GM12878 (cell line): ENCODE measurements at regions not wholly inside any gene's neighbourhood (a gene's known extent, or its start where the extent isn't known, plus 50 kb on each side); places are given as distances from the start of the nearest gene placed in this dataset.

Source experiments
- ATAC-seq: fragments of 200-7000 bp; cut with Tn5 transposase; 3 replicates; pipeline ENCODE4 v1.9.1; 2020; ENCODE audit warnings: mild to moderate bottlenecking, moderate library complexity
- BruUV-seq: library from RNA; stranded (reverse); fragments of 400-500 nt; replicated peaks from 2 replicates; lab custom pipeline; 2021; lab: Mats Ljungman, UMichigan
- CTCF ChIA-PET: fragments of 300-600 bp; sonication (Branson Sonifier 250); formaldehyde crosslinking; extraction: SDS; loops from one replicate; lab custom pipeline; 2021; ENCODE audit warnings: inconsistent platforms; lab: Yijun Ruan, JAX
- POLR2A ChIA-PET: fragments of 350-600 bp; formaldehyde crosslinking; extraction: SDS; loops from one replicate; lab custom pipeline; 2021; ENCODE audit warnings: inconsistent platforms; lab: Charles Lee
- RAD21 ChIA-PET: fragments of 300-600 bp; sonication (Branson Sonifier 250); formaldehyde crosslinking; loops from one replicate; lab custom pipeline; 2023; ENCODE audit warnings: antibody characterized with exemption; ENCODE audit not compliant: unreplicated experiment; lab: Charles Lee
- SMC1A ChIA-PET: fragments of 300-600 bp; sonication (Branson Sonifier 250); formaldehyde crosslinking; loops from one replicate; lab custom pipeline; 2023; ENCODE audit not compliant: unreplicated experiment, uncharacterized antibody; lab: Charles Lee
- DNase-seq: peaks from one replicate; pipeline ENCODE4 v3.0.0-alpha.2; 2011; ENCODE audit warnings: low read depth, low spot score
- FAIRE-seq: peaks from 3 replicates; lab custom pipeline; 2011; peaks lifted over from hg19 to GRCh38; lab: Jason Lieb, UNC
- H2AFZ ChIP-seq: 2 replicates; pipeline ENCODE4 v1.6.0; 2011; ENCODE audit warnings: low read depth, low read length, control low read depth; ENCODE audit not compliant: control insufficient read depth
- H3K27ac ChIP-seq: 2 replicates; pipeline ENCODE4 v1.5.1; 2011; ENCODE audit warnings: control low read depth; ENCODE audit not compliant: control insufficient read depth, insufficient read depth
- H3K27me3 ChIP-seq, 2 experiments: replicated peaks in 1 of 2; 2 replicates each; pipeline versions ENCODE4 v1.6.0 to v1.6.1; 2011; ENCODE audit warnings: low read length in 1 of 2; ENCODE audit not compliant: control insufficient read depth in 2 of 2, insufficient read depth in 2 of 2
- H3K36me3 ChIP-seq, 2 experiments: 2 replicates each; pipeline ENCODE4 v1.5.1; 2011; ENCODE audit warnings: low read length in 1 of 2; ENCODE audit not compliant: control insufficient read depth in 2 of 2, insufficient read depth in 2 of 2
- H3K4me1 ChIP-seq: 2 replicates; pipeline ENCODE4 v1.6.1; 2011; ENCODE audit warnings: mild to moderate bottlenecking, low read length, moderate library complexity, mixed read lengths; ENCODE audit not compliant: control insufficient read depth, insufficient read depth
- H3K4me2 ChIP-seq: 2 replicates; pipeline ENCODE4 v1.6.0; 2011; ENCODE audit warnings: control low read depth; ENCODE audit not compliant: control insufficient read depth, insufficient read depth
- H3K4me3 ChIP-seq: fragments of 200-600 bp; sonication (generic); 2 replicates; pipeline ENCODE4 v1.5.1; 2016
- H3K79me2 ChIP-seq: 2 replicates; pipeline ENCODE4 v1.6.0; 2011; ENCODE audit warnings: low read length; ENCODE audit not compliant: control insufficient read depth, insufficient read depth
- H3K9ac ChIP-seq: 2 replicates; pipeline ENCODE4 v1.8.0; 2011; ENCODE audit warnings: low read length, control low read depth, mixed read lengths; ENCODE audit not compliant: control insufficient read depth, insufficient read depth
- H3K9me3 ChIP-seq: replicated peaks from 3 replicates; pipeline ENCODE4 v1.5.1; 2011; ENCODE audit warnings: mild to moderate bottlenecking, low read length; ENCODE audit not compliant: control insufficient read depth, insufficient read depth
- H4K20me1 ChIP-seq: 2 replicates; pipeline ENCODE4 v1.6.0; 2011; ENCODE audit not compliant: control insufficient read depth, insufficient read depth
- CBFB ChIP-seq: IDR thresholded peaks from 2 replicates; pipeline ENCODE4 v1.6.1; 2016; ENCODE audit warnings: antibody characterized with exemption, low read depth
- EGR1 ChIP-seq, 2 experiments: IDR thresholded peaks; 1 replicate in 1 of 2; 2 replicates in 1 of 2; pipeline ENCODE4 v1.6.1; 2011 to 2012; ENCODE audit warnings: low read depth in 2 of 2, low read length in 2 of 2, borderline replicate concordance in 1 of 2, mild to moderate bottlenecking in 1 of 2, moderate library complexity in 1 of 2
- NR2C1 ChIP-seq: fragments of 450-650 bp; IDR thresholded peaks from 2 replicates; pipeline ENCODE4 v1.6.1; 2017; ENCODE audit warnings: antibody characterized with exemption, mild to moderate bottlenecking, moderate library complexity
- POLR2A ChIP-seq: IDR thresholded peaks from 2 replicates; pipeline ENCODE4 v1.6.1; 2011; ENCODE audit warnings: low read depth, mild to moderate bottlenecking, low read length
- RAD21 ChIP-seq: IDR thresholded peaks from 2 replicates; pipeline ENCODE4 v1.6.1; 2011; ENCODE audit warnings: mild to moderate bottlenecking, low read depth, low read length, moderate library complexity; ENCODE audit not compliant: insufficient read depth
- RCOR1 ChIP-seq: conservative IDR thresholded peaks from 2 replicates; pipeline ENCODE4 v1.6.1; 2012; ENCODE audit warnings: low read depth, low read length, improper control_type of control experiment
- SMARCA5 ChIP-seq: fragments of 450-650 bp; IDR thresholded peaks from 2 replicates; pipeline ENCODE4 v1.6.1; 2017; ENCODE audit warnings: mild to moderate bottlenecking
- SMC3 ChIP-seq: IDR thresholded peaks from 2 replicates; pipeline ENCODE4 v1.6.1; 2011; ENCODE audit warnings: low read length, improper control_type of control experiment, borderline replicate concordance
- TAF1 ChIP-seq: IDR thresholded peaks from 2 replicates; pipeline ENCODE4 v1.6.1; 2011; ENCODE audit warnings: mild to moderate bottlenecking, low read depth, low read length, borderline replicate concordance
- ZBTB4 ChIP-seq: fragments of 450-650 bp; formaldehyde crosslinking; IDR thresholded peaks from 2 replicates; pipeline ENCODE4 v1.4.0; 2022; ENCODE audit warnings: mild to moderate bottlenecking, moderate library complexity
- WGBS: methylation state at CpG from one replicate; pipeline ENCODE4 v1.1.6; 2016; ENCODE audit warnings: low lambda C conversion rate; ENCODE audit not compliant: insufficient replicate concordance, insufficient coverage; ENCODE audit errors: missing lambda C conversion rate; 5-methylcytosine and 5-hydroxymethylcytosine counted together
- in situ Hi-C: fragments of 300-500 bp; cut with MboI; formaldehyde crosslinking; loops from 9 replicates; pipeline ENCODE4 v1.14.3; 2018; ENCODE audit warnings: mixed read lengths
- intact Hi-C: fragments of 100-400 bp; cut with micrococcal nuclease; formaldehyde crosslinking; loops from one replicate; pipeline ENCODE4 v1.14.2; 2022; ENCODE audit not compliant: unreplicated experiment
- TF ChIP-seq, protein P1 (sequence below): IDR thresholded peaks from 2 replicates; pipeline ENCODE4 v1.6.1; 2012; ENCODE audit warnings: low read depth, low read length, improper control_type of control experiment
- TF ChIP-seq, protein P2 (sequence below): IDR thresholded peaks from 2 replicates; pipeline ENCODE4 v1.6.1; 2012; ENCODE audit warnings: mild to moderate bottlenecking, low read depth, low read length
- TF ChIP-seq, protein P3 (sequence below): fragments of 450-650 bp; IDR thresholded peaks from 2 replicates; pipeline ENCODE4 v1.6.1; 2017; ENCODE audit warnings: antibody characterized with exemption, mild to moderate bottlenecking, moderate library complexity
- TF ChIP-seq, protein P4 (sequence below): IDR thresholded peaks from 2 replicates; pipeline ENCODE4 v1.6.1; 2011; ENCODE audit warnings: low read depth, mild to moderate bottlenecking, low read length, moderate library complexity, borderline replicate concordance; ENCODE audit errors: extremely low read depth

GRCh38 chr10:64358907-64359306 is 837.7 kb downstream of the REEP3 start:
- Histone ChIP-seq H3K9me3 (no peaks in the 10 kb centered on the region), H3K9ac (no peak overlapping the region), H3K4me1 (no peaks in the 10 kb centered on the region), H3K27me3 (no peaks in the 10 kb centered on the region), H3K4me3 (no peak overlapping the region), H3K79me2 (no peaks in the 10 kb centered on the region), H4K20me1 (no peaks in the 10 kb centered on the region), H3K27ac (no peak overlapping the region), H3K36me3 (no peaks in the 10 kb centered on the region), H2AFZ (no peak overlapping the region), H3K4me2 (no peak overlapping the region)
- intact Hi-C loops = no loop called here
- ChIA-PET CTCF (interaction anchor here (0.9 to 1.0 kb wide), 3 partner anchors 15 to 69 kb away, joined by 3 read pairs; no protein-coding TSS in a partner anchor), POLR2A (no interaction called here), SMC1A (interaction anchor here (0.7 to 1.7 kb wide), 3 partner anchors 14 to 211 kb away, joined by 3 read pairs; no protein-coding TSS in a partner anchor), RAD21 (no interaction called here)
- no peak for DNase-seq
- FAIRE-seq = no peak
- BruUV-seq = no TSS peak
- WGBS = 28% methylated on average over 4 of the region's 4 CpGs
- in situ Hi-C loops = no loop called here
- ATAC-seq = no peak
- TF ChIP-seq, protein P1, sequence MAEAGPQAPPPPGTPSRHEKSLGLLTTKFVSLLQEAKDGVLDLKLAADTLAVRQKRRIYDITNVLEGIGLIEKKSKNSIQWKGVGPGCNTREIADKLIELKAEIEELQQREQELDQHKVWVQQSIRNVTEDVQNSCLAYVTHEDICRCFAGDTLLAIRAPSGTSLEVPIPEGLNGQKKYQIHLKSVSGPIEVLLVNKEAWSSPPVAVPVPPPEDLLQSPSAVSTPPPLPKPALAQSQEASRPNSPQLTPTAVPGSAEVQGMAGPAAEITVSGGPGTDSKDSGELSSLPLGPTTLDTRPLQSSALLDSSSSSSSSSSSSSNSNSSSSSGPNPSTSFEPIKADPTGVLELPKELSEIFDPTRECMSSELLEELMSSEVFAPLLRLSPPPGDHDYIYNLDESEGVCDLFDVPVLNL = no peak
- TF ChIP-seq SMARCA5 (no peak), POLR2A (no peak), ZBTB4 (CRISPR knock-in tag) (no peak), CBFB (no peak), EGR1 (IDR thresholded peaks at IDR 0.05; ENCODE audit: borderline replicate concordance in 1 of 2, low read depth in 2 of 2, low read length in 2 of 2) (no peak), NR2C1 (no peak), SMC3 (no peak), RAD21 (no peak), TAF1 (no peak), RCOR1 (no peak)
- TF ChIP-seq, protein P2, sequence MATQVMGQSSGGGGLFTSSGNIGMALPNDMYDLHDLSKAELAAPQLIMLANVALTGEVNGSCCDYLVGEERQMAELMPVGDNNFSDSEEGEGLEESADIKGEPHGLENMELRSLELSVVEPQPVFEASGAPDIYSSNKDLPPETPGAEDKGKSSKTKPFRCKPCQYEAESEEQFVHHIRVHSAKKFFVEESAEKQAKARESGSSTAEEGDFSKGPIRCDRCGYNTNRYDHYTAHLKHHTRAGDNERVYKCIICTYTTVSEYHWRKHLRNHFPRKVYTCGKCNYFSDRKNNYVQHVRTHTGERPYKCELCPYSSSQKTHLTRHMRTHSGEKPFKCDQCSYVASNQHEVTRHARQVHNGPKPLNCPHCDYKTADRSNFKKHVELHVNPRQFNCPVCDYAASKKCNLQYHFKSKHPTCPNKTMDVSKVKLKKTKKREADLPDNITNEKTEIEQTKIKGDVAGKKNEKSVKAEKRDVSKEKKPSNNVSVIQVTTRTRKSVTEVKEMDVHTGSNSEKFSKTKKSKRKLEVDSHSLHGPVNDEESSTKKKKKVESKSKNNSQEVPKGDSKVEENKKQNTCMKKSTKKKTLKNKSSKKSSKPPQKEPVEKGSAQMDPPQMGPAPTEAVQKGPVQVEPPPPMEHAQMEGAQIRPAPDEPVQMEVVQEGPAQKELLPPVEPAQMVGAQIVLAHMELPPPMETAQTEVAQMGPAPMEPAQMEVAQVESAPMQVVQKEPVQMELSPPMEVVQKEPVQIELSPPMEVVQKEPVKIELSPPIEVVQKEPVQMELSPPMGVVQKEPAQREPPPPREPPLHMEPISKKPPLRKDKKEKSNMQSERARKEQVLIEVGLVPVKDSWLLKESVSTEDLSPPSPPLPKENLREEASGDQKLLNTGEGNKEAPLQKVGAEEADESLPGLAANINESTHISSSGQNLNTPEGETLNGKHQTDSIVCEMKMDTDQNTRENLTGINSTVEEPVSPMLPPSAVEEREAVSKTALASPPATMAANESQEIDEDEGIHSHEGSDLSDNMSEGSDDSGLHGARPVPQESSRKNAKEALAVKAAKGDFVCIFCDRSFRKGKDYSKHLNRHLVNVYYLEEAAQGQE = no peak
- TF ChIP-seq, protein P3, sequence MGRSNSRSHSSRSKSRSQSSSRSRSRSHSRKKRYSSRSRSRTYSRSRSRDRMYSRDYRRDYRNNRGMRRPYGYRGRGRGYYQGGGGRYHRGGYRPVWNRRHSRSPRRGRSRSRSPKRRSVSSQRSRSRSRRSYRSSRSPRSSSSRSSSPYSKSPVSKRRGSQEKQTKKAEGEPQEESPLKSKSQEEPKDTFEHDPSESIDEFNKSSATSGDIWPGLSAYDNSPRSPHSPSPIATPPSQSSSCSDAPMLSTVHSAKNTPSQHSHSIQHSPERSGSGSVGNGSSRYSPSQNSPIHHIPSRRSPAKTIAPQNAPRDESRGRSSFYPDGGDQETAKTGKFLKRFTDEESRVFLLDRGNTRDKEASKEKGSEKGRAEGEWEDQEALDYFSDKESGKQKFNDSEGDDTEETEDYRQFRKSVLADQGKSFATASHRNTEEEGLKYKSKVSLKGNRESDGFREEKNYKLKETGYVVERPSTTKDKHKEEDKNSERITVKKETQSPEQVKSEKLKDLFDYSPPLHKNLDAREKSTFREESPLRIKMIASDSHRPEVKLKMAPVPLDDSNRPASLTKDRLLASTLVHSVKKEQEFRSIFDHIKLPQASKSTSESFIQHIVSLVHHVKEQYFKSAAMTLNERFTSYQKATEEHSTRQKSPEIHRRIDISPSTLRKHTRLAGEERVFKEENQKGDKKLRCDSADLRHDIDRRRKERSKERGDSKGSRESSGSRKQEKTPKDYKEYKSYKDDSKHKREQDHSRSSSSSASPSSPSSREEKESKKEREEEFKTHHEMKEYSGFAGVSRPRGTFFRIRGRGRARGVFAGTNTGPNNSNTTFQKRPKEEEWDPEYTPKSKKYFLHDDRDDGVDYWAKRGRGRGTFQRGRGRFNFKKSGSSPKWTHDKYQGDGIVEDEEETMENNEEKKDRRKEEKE = no peak
- TF ChIP-seq, protein P4, sequence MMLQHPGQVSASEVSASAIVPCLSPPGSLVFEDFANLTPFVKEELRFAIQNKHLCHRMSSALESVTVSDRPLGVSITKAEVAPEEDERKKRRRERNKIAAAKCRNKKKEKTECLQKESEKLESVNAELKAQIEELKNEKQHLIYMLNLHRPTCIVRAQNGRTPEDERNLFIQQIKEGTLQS = no peak
